HUES48 (cell line): ENCODE measurements at regions not wholly inside any gene's neighbourhood (a gene's known extent, or its start where the extent isn't known, plus 50 kb on each side); places are given as distances from the start of the nearest gene placed in this dataset.
"Not testable (repeated sequence)": the region's sequence is repeated elsewhere in the genome, so short reads cannot be mapped to it uniquely, and the experiment has no call there.

ENCODE experiments used
- H3K27ac ChIP-seq: one replicate; pipeline ENCODE4 v1.7.0; 2013; ENCODE audit warnings: low read depth, low read length, inconsistent platforms
- H3K27me3 ChIP-seq: 2 replicates; pipeline ENCODE4 v1.6.1; 2013; ENCODE audit warnings: mild to moderate bottlenecking, low read length; ENCODE audit not compliant: control insufficient read depth, insufficient read depth
- H3K36me3 ChIP-seq: 2 replicates; pipeline ENCODE4 v1.6.1; 2013; ENCODE audit warnings: low read length; ENCODE audit not compliant: control insufficient read depth, insufficient read depth
- H3K4me1 ChIP-seq: 2 replicates; pipeline ENCODE4 v1.6.1; 2013; ENCODE audit warnings: mild to moderate bottlenecking, low read length; ENCODE audit not compliant: control insufficient read depth, insufficient read depth
- H3K4me3 ChIP-seq: 2 replicates; pipeline ENCODE4 v1.5.1; 2013; ENCODE audit warnings: mild to moderate bottlenecking, low read depth, low read length
- H3K9ac ChIP-seq: 2 replicates; pipeline ENCODE4 v1.6.1; 2013; ENCODE audit warnings: mild to moderate bottlenecking, low read depth, low read length, moderate library complexity
- H3K9me3 ChIP-seq: 2 replicates; pipeline ENCODE4 v1.6.1; 2013; ENCODE audit warnings: low read length; ENCODE audit not compliant: control insufficient read depth, insufficient read depth

DNA sequence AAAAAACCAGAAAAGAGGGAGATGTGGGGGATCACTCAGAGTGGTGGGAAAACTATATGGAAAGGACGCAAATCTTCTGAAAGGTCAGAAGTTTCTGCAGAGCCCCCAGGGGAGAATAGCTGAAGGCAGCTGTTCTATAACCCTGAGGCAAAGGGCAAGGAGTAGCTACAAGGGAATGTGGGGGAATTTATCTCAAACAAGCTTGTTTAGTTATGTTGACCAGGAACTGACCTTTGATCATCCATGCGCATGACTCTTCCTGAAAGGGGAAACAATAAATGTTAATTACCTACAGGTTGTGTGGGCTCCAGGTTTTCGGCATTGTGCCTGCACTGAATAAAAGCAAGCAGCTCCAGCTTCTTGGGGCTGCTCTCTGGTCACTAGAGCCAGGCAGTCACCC lies 968.5 kb downstream of the AACS start:
- Histone ChIP-seq H3K4me3 (no peak overlapping the region), H3K36me3 (no peaks in the 10 kb centered on the region)

DNA sequence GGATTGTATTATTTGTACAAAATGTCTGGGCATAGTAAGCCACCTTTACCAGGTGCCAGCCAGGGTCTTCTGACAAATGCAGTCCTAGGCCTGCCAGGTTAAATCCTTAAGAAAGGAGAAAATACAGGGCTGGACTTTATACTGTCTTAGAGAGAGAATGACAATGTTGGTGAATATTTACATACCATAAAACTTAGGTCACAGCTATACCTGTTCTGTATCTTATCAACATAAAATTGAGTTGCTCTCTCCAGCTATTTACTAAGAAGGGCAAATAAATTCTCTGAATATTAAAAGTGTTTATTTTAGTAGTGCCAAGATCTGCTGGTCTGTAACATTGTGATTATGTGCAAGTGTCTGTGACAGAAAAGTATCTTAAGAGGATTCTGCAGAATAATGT lies 971.1 kb downstream of the AACS start:
- Histone ChIP-seq H3K27me3 (no peaks in the 10 kb centered on the region), H3K4me3 (no peak overlapping the region), H3K9ac (no peak overlapping the region), H3K9me3 (peaks cover 11% of the 10 kb centered on the region), H3K27ac (no peak overlapping the region), H3K36me3 (no peaks in the 10 kb centered on the region), H3K4me1 (no peaks in the 10 kb centered on the region)

More for the DNA sequence above, 968.5 kb downstream of the AACS start:
- Histone ChIP-seq H3K4me1 (no peaks in the 10 kb centered on the region), H3K27ac (no peak overlapping the region), H3K27me3 (no peaks in the 10 kb centered on the region), H3K9me3 (peaks cover 13% of the 10 kb centered on the region), H3K9ac (no peak overlapping the region)

DNA sequence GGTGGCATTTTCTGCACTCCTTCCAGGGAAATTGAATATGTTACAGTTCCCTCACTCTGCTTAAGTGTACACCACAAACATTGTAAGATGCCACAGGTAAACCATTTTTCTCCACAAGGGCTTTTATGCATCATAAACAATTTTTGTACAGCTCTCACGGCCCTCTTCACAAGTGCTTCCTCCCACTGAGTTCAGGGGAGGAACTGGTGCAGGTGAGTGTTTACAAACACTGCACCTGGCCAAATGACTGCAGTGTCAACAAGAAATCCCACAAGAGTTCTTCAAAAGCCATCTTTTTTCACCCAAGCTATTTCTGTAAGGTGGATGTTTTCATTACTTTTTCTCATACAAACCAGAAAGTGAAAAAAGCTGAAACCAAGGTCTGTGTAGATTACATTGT lies 973.2 kb downstream of the AACS start:
- Histone ChIP-seq H3K36me3 (no peaks in the 10 kb centered on the region), H3K9me3 (peaks cover 11% of the 10 kb centered on the region)

DNA sequence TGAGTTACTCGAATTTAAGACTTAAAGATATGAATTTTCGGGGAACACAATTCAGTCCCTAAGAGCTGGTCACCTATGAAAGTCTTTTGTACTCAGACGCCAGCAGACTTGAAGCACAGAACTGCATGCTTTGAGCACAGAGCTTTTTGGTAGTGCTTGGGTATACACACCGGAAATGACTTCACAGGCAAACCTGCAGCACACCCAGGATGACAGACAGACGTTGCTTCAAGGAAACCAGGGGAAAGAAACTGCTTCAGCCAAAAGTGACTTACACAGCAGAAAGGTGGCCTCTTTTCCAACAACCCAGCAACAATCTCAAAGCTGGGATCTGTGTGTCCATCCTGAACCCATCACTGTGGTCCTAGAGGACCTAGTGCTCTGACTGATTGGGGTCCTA lies 975.1 kb downstream of the AACS start:
- no peak overlapping the region for H3K9ac ChIP-seq
- H3K27ac ChIP-seq, result no peak overlapping the region
- no peaks in the 10 kb centered on the region for H3K36me3 ChIP-seq
- H3K9me3 ChIP-seq, result no peaks in the 10 kb centered on the region
- no peaks in the 10 kb centered on the region for H3K4me1 ChIP-seq
- H3K27me3 ChIP-seq, result no peaks in the 10 kb centered on the region
- no peak overlapping the region for H3K4me3 ChIP-seq

More for the DNA sequence above, 973.2 kb downstream of the AACS start:
- no peak overlapping the region for H3K27ac ChIP-seq
- no peaks in the 10 kb centered on the region for H3K4me1 ChIP-seq
- no peaks in the 10 kb centered on the region for H3K27me3 ChIP-seq
- no peak overlapping the region for H3K9ac ChIP-seq
- no peak overlapping the region for H3K4me3 ChIP-seq

DNA sequence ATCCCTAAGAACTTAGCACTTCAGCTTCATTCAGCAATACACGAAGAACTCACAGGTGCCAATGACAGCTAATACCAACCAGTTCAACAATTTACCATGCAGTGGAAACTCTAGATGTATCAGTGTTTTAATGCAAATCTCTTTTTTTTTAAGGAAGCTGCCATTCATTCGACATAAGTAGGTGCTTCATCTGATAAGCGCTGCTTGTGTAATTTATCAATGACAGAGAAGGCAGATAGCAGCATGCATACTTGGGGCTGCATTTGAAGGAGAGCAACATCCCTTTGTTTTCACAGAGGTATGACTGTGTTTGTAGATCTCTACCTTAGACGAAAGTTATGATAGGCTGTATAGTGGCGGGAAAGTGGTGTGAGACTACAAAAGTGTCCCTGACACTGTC lies 977.1 kb downstream of the AACS start:
- no peaks in the 10 kb centered on the region for H3K27me3 ChIP-seq
- no peak overlapping the region for H3K27ac ChIP-seq
- no peak overlapping the region for H3K9ac ChIP-seq
- H3K36me3 ChIP-seq, result no peaks in the 10 kb centered on the region
- H3K4me1 ChIP-seq, result no peaks in the 10 kb centered on the region
- no peaks in the 10 kb centered on the region for H3K9me3 ChIP-seq
- H3K4me3 ChIP-seq, result no peak overlapping the region

DNA sequence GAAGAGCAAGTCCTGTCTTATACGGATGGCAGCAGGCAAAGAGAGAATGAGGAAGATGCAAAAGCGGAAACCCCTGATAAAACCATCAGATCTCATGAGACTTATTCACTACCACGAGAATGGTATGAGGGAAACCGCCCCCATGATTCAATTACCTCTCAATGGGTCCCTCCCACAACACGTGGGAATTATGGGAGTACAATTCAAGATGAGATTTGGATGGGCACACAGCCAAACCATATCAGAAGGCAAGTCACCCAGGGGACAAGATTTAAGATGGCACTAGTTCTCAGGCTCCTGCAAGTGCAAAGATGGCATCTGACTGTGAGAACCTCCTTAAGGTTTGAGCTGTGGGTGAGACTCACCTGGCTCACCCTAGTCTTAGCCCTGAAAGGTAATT lies 984.3 kb downstream of the AACS start:
- not testable (repeated sequence) for H3K36me3 ChIP-seq, H3K4me1 ChIP-seq, H3K27me3 ChIP-seq, H3K9me3 ChIP-seq, H3K4me3 ChIP-seq, H3K27ac ChIP-seq, H3K9ac ChIP-seq

DNA sequence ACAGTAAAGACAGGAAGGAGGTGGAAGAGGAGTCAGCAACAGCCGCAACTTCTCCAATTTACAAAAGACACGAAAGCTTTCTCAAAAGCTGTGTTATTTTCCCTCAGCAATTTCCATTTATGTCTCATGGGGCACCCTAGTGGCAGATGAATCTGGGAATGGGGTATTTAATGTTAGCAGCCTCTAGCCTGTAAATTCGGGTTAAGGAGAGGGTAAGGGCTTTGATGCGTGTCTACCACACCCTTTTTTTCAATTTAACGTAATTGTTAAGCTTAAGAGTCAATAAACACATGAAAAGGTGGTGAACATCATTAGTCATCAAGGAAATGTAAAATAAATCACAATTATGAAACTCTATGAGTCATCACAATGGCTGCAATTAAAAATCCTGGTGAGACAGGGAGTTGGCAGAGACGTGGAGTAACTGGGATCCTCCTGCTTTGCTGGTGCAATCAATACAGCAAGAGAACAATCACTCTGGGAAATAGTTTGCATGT lies 986.4 kb downstream of the AACS start:
- no peaks in the 10 kb centered on the region for H3K27me3 ChIP-seq
- H3K4me3 ChIP-seq, result no peak overlapping the region
- no peaks in the 10 kb centered on the region for H3K4me1 ChIP-seq
- H3K9me3 ChIP-seq, result 0 out of 2 replicates have a peak, but pooled peaks cover 4% of the 10 kb centered on the region
- no peak overlapping the region for H3K27ac ChIP-seq
- H3K9ac ChIP-seq, result no peak overlapping the region
- no peaks in the 10 kb centered on the region for H3K36me3 ChIP-seq

DNA sequence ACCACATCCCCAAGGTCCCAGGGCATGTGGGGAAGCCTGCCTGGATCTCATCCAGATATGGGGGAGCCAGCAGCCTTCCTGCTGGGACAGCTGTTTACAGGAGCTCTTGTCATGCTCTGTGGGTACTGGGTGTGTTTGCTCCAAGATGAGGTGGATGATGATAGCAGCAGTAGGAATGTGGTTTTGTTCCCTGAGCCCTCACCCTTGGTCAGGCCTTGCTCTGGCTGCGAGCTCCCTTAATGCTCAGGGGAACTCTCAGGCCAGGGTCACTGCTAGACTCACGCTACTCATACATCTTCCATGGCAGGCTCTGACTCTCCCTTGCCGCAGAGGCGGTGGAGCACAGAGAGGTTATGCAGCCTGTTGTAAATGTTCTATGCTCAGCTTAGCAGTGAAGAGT lies 990.3 kb downstream of the AACS start:
- H3K9ac ChIP-seq, result no peak overlapping the region
- no peak overlapping the region for H3K27ac ChIP-seq

DNA sequence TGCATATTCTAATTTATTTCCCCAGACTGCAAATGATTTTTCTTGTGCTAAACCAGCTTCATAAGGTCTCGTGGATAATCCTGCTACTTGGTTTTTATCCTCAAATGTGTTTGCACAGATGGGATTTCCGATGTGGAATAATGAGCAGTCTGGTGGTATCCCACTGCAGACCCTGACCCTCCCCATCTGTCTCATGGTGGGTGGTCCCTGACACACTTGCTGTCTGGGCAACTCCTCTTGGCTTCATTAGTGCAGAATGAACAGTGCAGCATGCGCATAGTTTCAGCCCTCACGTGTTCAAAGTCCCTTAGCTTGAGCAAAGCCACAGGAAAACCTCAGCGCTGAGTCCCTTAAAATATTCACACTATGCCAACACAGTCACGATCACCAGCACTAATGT lies 996.5 kb downstream of the AACS start:
- H3K36me3 ChIP-seq, result no peaks in the 10 kb centered on the region
- H3K27ac ChIP-seq, result no peak overlapping the region
- no peaks in the 10 kb centered on the region for H3K27me3 ChIP-seq
- no peaks in the 10 kb centered on the region for H3K4me1 ChIP-seq
- H3K4me3 ChIP-seq, result no peak overlapping the region
- no peaks in the 10 kb centered on the region for H3K9me3 ChIP-seq
- no peak overlapping the region for H3K9ac ChIP-seq

More for the DNA sequence above, 990.3 kb downstream of the AACS start:
- Histone ChIP-seq H3K4me3 (no peak overlapping the region), H3K9me3 (0 out of 2 replicates have a peak, but pooled peaks cover 4% of the 10 kb centered on the region), H3K27me3 (no peaks in the 10 kb centered on the region), H3K4me1 (no peaks in the 10 kb centered on the region), H3K36me3 (no peaks in the 10 kb centered on the region)

DNA sequence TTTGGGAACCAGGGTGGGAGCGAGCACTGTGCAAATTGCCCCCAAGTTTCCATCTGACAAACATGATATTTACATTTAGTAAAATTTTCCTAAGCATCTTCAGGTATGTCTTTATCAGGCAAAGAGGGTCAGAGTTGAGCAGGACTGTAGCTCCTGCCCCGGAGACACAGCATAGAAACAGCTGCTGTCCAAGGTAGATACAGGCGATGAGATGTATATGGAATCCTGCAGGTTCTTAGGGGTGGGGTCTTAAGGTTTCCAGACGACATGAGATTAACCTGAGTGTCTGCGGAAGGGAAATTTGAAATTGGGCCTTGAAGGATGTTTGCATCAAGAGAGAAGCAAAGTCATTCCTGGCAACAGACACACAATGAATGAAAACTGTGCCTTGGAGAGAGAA lies 998.8 kb downstream of the AACS start:
- Histone ChIP-seq H3K27me3 (no peaks in the 10 kb centered on the region), H3K9me3 (no peaks in the 10 kb centered on the region), H3K4me1 (no peaks in the 10 kb centered on the region), H3K27ac (no peak overlapping the region), H3K9ac (no peak overlapping the region), H3K36me3 (no peaks in the 10 kb centered on the region), H3K4me3 (no peak overlapping the region)

DNA sequence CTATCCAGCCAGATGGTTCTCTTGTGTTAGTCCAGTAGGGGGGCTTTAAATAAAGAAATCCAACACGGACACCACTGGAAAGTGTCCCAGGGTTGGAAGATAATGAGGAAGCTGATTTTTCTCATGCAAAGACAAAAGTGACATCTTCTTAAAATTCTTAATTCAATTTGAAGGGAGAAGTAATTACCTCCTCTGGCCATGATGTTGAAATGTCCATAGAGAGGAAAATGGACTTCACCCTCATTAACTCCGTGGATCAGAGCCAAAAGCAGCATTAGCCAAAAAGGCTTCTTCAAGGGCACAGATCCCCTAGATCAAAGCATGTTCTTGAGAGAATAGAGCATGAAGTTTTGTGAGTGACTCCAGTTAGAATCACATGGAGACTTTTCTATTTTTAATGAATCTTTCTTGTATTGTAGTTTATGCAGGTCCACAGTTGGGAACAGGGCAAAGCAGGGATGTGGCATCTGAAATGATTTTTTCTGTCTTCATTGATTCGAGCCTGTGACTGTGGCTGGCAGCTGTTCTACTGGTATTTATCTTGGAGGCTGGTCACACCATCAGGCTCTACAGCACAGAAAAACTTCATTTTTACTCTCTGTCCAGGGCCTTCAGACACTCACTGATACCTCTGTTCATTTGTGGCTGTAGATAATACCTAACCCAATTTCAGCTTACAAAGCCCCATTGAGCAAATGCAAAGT lies 1002.5 kb downstream of the AACS start:
- Histone ChIP-seq H3K4me1 (no peaks in the 10 kb centered on the region), H3K27me3 (no peaks in the 10 kb centered on the region), H3K4me3 (no peak overlapping the region), H3K9me3 (peaks cover 21% of the 10 kb centered on the region), H3K36me3 (no peaks in the 10 kb centered on the region), H3K9ac (no peak overlapping the region), H3K27ac (no peak overlapping the region)
